ENCODE measurements at regions not wholly inside any gene's neighbourhood (a gene's known extent, or its start where the extent isn't known, plus 50 kb on each side); places are given as distances from the start of the nearest gene placed in this dataset.

GRCh38 chr4:130855533-130855932, 1759.6 kb downstream of the C4orf33 start:
- DNase-seq: no peak
- CTCF ChIA-PET: no interaction called here
- POLR2A ChIA-PET: no interaction called here

GRCh38 chr4:130859991-130860390, 1764.0 kb downstream of the C4orf33 start:
- Mint-ChIP-seq H3K36me3 (no peaks in the 10 kb centered on the region), H3K4me1 (no peaks in the 10 kb centered on the region), H3K9me3 (peaks cover 2 to 22% (median 10%) of the 10 kb centered on the region in 5 donors), H3K27ac (no peak overlapping the region), H3K27me3 (no peaks in the 10 kb centered on the region), H3K4me3 (no peak overlapping the region)
- Histone ChIP-seq H3K4me1 (ENCODE audit: insufficient read depth, low read length) (no peaks in the 10 kb centered on the region), H3K9me3 (ENCODE audit: low read length) (no peaks in the 10 kb centered on the region), H3K4me3 (ENCODE audit: low read length) (no peak overlapping the region), H3K27ac (ENCODE audit: low read depth, low read length) (no peak overlapping the region), H3K27me3 (ENCODE audit: insufficient read depth, low read length, poor library complexity, severe bottlenecking) (no peaks in the 10 kb centered on the region), H3K36me3 (ENCODE audit: insufficient read depth, low read length) (no peaks in the 10 kb centered on the region)
- no peak for DNase-seq
- ChIA-PET POLR2A (no interaction called here), CTCF (no interaction called here)

More at GRCh38 chr4:130855533-130855932, 1759.6 kb downstream of the C4orf33 start:
- no peaks in the 10 kb centered on the region for H3K4me1 ChIP-seq (ENCODE audit: insufficient read depth, low read length)
- no peaks in the 10 kb centered on the region for H3K27me3 ChIP-seq (ENCODE audit: insufficient read depth, low read length, poor library complexity, severe bottlenecking)
- H3K4me1 Mint-ChIP-seq: no peaks in the 10 kb centered on the region
- no peak overlapping the region for H3K4me3 ChIP-seq (ENCODE audit: low read length)
- no peak overlapping the region for H3K27ac ChIP-seq (ENCODE audit: low read depth, low read length)
- H3K4me3 Mint-ChIP-seq: no peak overlapping the region
- peaks cover 0 to 29% (median 18%) of the 10 kb centered on the region in 5 donors for H3K9me3 Mint-ChIP-seq
- H3K36me3 ChIP-seq (ENCODE audit: insufficient read depth, low read length): no peaks in the 10 kb centered on the region
- no peaks in the 10 kb centered on the region for H3K9me3 ChIP-seq (ENCODE audit: low read length)
- no peak overlapping the region for H3K27ac Mint-ChIP-seq
- no peaks in the 10 kb centered on the region for H3K36me3 Mint-ChIP-seq
- no peaks in the 10 kb centered on the region for H3K27me3 Mint-ChIP-seq

GRCh38 chr4:130896920-130897319, 1801.0 kb downstream of the C4orf33 start:
- peaks cover 0 to 13% (median 1%) of the 10 kb centered on the region in 5 donors for H3K9me3 Mint-ChIP-seq
- no peaks in the 10 kb centered on the region for H3K27me3 Mint-ChIP-seq
- DNase-seq: no peak
- Histone ChIP-seq H3K27ac (ENCODE audit: low read depth, low read length) (no peak overlapping the region), H3K27me3 (ENCODE audit: insufficient read depth, low read length, poor library complexity, severe bottlenecking) (no peaks in the 10 kb centered on the region), H3K9me3 (ENCODE audit: low read length) (no peaks in the 10 kb centered on the region), H3K4me1 (ENCODE audit: insufficient read depth, low read length) (no peaks in the 10 kb centered on the region), H3K4me3 (ENCODE audit: low read length) (no peak overlapping the region), H3K36me3 (ENCODE audit: insufficient read depth, low read length) (no peaks in the 10 kb centered on the region)
- no peaks in the 10 kb centered on the region for H3K4me1 Mint-ChIP-seq
- CTCF ChIA-PET: no interaction called here
- no peak overlapping the region for H3K4me3 Mint-ChIP-seq
- POLR2A ChIA-PET: no interaction called here
- H3K27ac Mint-ChIP-seq: no peak overlapping the region
- no peaks in the 10 kb centered on the region for H3K36me3 Mint-ChIP-seq

- no peak overlapping the region for H3K4me3 ChIP-seq (ENCODE audit: low read length)
- H3K4me3 Mint-ChIP-seq: no peak overlapping the region
- H3K27ac Mint-ChIP-seq: no peak overlapping the region
- H3K27me3 ChIP-seq (ENCODE audit: insufficient read depth, low read length, poor library complexity, severe bottlenecking): no peaks in the 10 kb centered on the region
- H3K9me3 Mint-ChIP-seq: peaks cover 0 to 11% (median 5%) of the 10 kb centered on the region in 5 donors
- ChIA-PET CTCF (no interaction called here), POLR2A (no interaction called here)
- H3K4me1 Mint-ChIP-seq: no peaks in the 10 kb centered on the region
- H3K9me3 ChIP-seq (ENCODE audit: low read length): no peaks in the 10 kb centered on the region
- no peaks in the 10 kb centered on the region for H3K36me3 ChIP-seq (ENCODE audit: insufficient read depth, low read length)
- H3K27me3 Mint-ChIP-seq: no peaks in the 10 kb centered on the region
- no peak for DNase-seq
- H3K36me3 Mint-ChIP-seq: no peaks in the 10 kb centered on the region
- no peaks in the 10 kb centered on the region for H3K4me1 ChIP-seq (ENCODE audit: insufficient read depth, low read length)
- no peak overlapping the region for H3K27ac ChIP-seq (ENCODE audit: low read depth, low read length)
These were observed 1805.4 kb downstream of the C4orf33 start for GRCh38 chr4:130901321-130901720.

- H3K27ac Mint-ChIP-seq: no peak overlapping the region
- no peak for DNase-seq
- ChIA-PET CTCF (no interaction called here), POLR2A (no interaction called here)
- H3K9me3 ChIP-seq (ENCODE audit: low read length): no peaks in the 10 kb centered on the region
- no peak overlapping the region for H3K4me3 Mint-ChIP-seq
- no peaks in the 10 kb centered on the region for H3K36me3 Mint-ChIP-seq
- H3K9me3 Mint-ChIP-seq: peaks cover 0 to 41% (median 11%) of the 10 kb centered on the region in 5 donors
- no peak overlapping the region for H3K4me3 ChIP-seq (ENCODE audit: low read length)
- no peaks in the 10 kb centered on the region for H3K4me1 Mint-ChIP-seq
- H3K27ac ChIP-seq (ENCODE audit: low read depth, low read length): no peak overlapping the region
- no peaks in the 10 kb centered on the region for H3K4me1 ChIP-seq (ENCODE audit: insufficient read depth, low read length)
- no peaks in the 10 kb centered on the region for H3K27me3 Mint-ChIP-seq
- H3K27me3 ChIP-seq (ENCODE audit: insufficient read depth, low read length, poor library complexity, severe bottlenecking): no peaks in the 10 kb centered on the region
- no peaks in the 10 kb centered on the region for H3K36me3 ChIP-seq (ENCODE audit: insufficient read depth, low read length)
These were observed 1827.0 kb downstream of the C4orf33 start for GRCh38 chr4:130922955-130923354.

- Histone ChIP-seq H3K4me3 (ENCODE audit: low read length) (no peak overlapping the region), H3K27me3 (ENCODE audit: insufficient read depth, low read length, poor library complexity, severe bottlenecking) (no peaks in the 10 kb centered on the region), H3K27ac (ENCODE audit: low read depth, low read length) (no peak overlapping the region), H3K4me1 (ENCODE audit: insufficient read depth, low read length) (no peaks in the 10 kb centered on the region), H3K9me3 (ENCODE audit: low read length) (no peaks in the 10 kb centered on the region), H3K36me3 (ENCODE audit: insufficient read depth, low read length) (no peaks in the 10 kb centered on the region)
- H3K9me3 Mint-ChIP-seq: peaks cover 2 to 27% (median 7%) of the 10 kb centered on the region in 5 donors
- POLR2A ChIA-PET: no interaction called here
- no peaks in the 10 kb centered on the region for H3K27me3 Mint-ChIP-seq
- H3K27ac Mint-ChIP-seq: no peak overlapping the region
- no peak overlapping the region for H3K4me3 Mint-ChIP-seq
- H3K36me3 Mint-ChIP-seq: no peaks in the 10 kb centered on the region
- DNase-seq: no peak
- CTCF ChIA-PET: no interaction called here
- H3K4me1 Mint-ChIP-seq: no peaks in the 10 kb centered on the region
These were observed 1859.6 kb downstream of the C4orf33 start for GRCh38 chr4:130955520-130955919.

- H3K27ac ChIP-seq (ENCODE audit: low read depth, low read length): no peak overlapping the region
- Mint-ChIP-seq H3K27ac (no peak overlapping the region), H3K4me3 (no peak overlapping the region), H3K9me3 (peaks cover 0 to 9% (median 6%) of the 10 kb centered on the region in 5 donors), H3K4me1 (no peaks in the 10 kb centered on the region), H3K36me3 (no peaks in the 10 kb centered on the region), H3K27me3 (no peaks in the 10 kb centered on the region)
- ChIA-PET POLR2A (no interaction called here), CTCF (no interaction called here)
- H3K36me3 ChIP-seq (ENCODE audit: insufficient read depth, low read length): no peaks in the 10 kb centered on the region
- H3K9me3 ChIP-seq (ENCODE audit: low read length): no peaks in the 10 kb centered on the region
- H3K4me3 ChIP-seq (ENCODE audit: low read length): no peak overlapping the region
- DNase-seq: no peak
- H3K27me3 ChIP-seq (ENCODE audit: insufficient read depth, low read length, poor library complexity, severe bottlenecking): no peaks in the 10 kb centered on the region
- no peaks in the 10 kb centered on the region for H3K4me1 ChIP-seq (ENCODE audit: insufficient read depth, low read length)
These were observed 1889.4 kb downstream of the C4orf33 start for GRCh38 chr4:130985371-130985770.

- H3K27me3 Mint-ChIP-seq: no peaks in the 10 kb centered on the region
These were observed 1900.0 kb downstream of the C4orf33 start for GRCh38 chr4:130995988-130996387.

GRCh38 chr4:131001371-131001770, 1905.4 kb downstream of the C4orf33 start:
- no peak overlapping the region for H3K4me3 ChIP-seq (ENCODE audit: low read length)
- DNase-seq: no peak
- H3K36me3 ChIP-seq (ENCODE audit: insufficient read depth, low read length): no peaks in the 10 kb centered on the region
- no peaks in the 10 kb centered on the region for H3K27me3 ChIP-seq (ENCODE audit: insufficient read depth, low read length, poor library complexity, severe bottlenecking)
- no peak overlapping the region for H3K27ac ChIP-seq (ENCODE audit: low read depth, low read length)
- Mint-ChIP-seq H3K9me3 (peaks cover 2 to 18% (median 11%) of the 10 kb centered on the region in 5 donors), H3K36me3 (no peaks in the 10 kb centered on the region), H3K4me3 (no peak overlapping the region), H3K27me3 (no peaks in the 10 kb centered on the region), H3K27ac (no peak overlapping the region), H3K4me1 (no peaks in the 10 kb centered on the region)
- POLR2A ChIA-PET: no interaction called here
- no peaks in the 10 kb centered on the region for H3K4me1 ChIP-seq (ENCODE audit: insufficient read depth, low read length)
- H3K9me3 ChIP-seq (ENCODE audit: low read length): no peaks in the 10 kb centered on the region
- CTCF ChIA-PET: no interaction called here

More at GRCh38 chr4:130995988-130996387, 1900.0 kb downstream of the C4orf33 start:
- no peaks in the 10 kb centered on the region for H3K36me3 ChIP-seq (ENCODE audit: insufficient read depth, low read length)
- H3K4me3 ChIP-seq (ENCODE audit: low read length): no peak overlapping the region
- H3K9me3 ChIP-seq (ENCODE audit: low read length): no peaks in the 10 kb centered on the region
- no peaks in the 10 kb centered on the region for H3K4me1 Mint-ChIP-seq
- H3K9me3 Mint-ChIP-seq: peaks cover 2 to 11% (median 9%) of the 10 kb centered on the region in 5 donors
- DNase-seq: no peak
- no peaks in the 10 kb centered on the region for H3K27me3 ChIP-seq (ENCODE audit: insufficient read depth, low read length, poor library complexity, severe bottlenecking)
- no peak overlapping the region for H3K27ac Mint-ChIP-seq
- ChIA-PET POLR2A (no interaction called here), CTCF (no interaction called here)
- no peaks in the 10 kb centered on the region for H3K36me3 Mint-ChIP-seq
- no peaks in the 10 kb centered on the region for H3K4me1 ChIP-seq (ENCODE audit: insufficient read depth, low read length)
- H3K27ac ChIP-seq (ENCODE audit: low read depth, low read length): no peak overlapping the region
- H3K4me3 Mint-ChIP-seq: no peak overlapping the region

All from CD8-positive, alpha-beta memory T cell (primary cell).